Left colon (tissue), 2 donors: ENCODE measurements at regions not wholly inside any gene's neighbourhood (a gene's known extent, or its start where the extent isn't known, plus 50 kb on each side); places are given as distances from the start of the nearest gene placed in this dataset.

Experiments
- ATAC-seq: fragments of 200-7000 bp; cut with Tn5 transposase; one replicate; pipeline ENCODE4 v1.9.1; 2020; ENCODE audit warnings: mild to moderate bottlenecking, moderate library complexity
- DNase-seq, 2 donors: peaks; one replicate each; pipeline ENCODE4 v3.0.0-alpha.2; 2020
- intact Hi-C, 2 donors: fragments of 100-400 bp; cut with DNase I in 1 of 2; cut with micrococcal nuclease in 1 of 2; formaldehyde crosslinking; loops; one replicate each; pipeline versions ENCODE4 v1.11.2 to v1.14.0; 2022; cut with DNase I, micrococcal nuclease
- donor health status: DM: no; HTN: no; CAD: no.
- donor health status: DM: yes; HTN: yes; CAD: no.

GRCh38 chr3:127140501-127141460 lies 52.1 kb upstream of the PRR23E start:
- ATAC-seq (no peak), DNase-seq (no peak)
- intact Hi-C loops = no loop called here

GRCh38 chr3:127141921-127142730 lies 50.8 kb upstream of the PRR23E start:
- ATAC-seq = peak; percentile 90
- DNase-seq = peak; percentile 78 to 79
- intact Hi-C loops = no loop called here
